ENCODE measurements at regions not wholly inside any gene's neighbourhood (a gene's known extent, or its start where the extent isn't known, plus 50 kb on each side); places are given as distances from the start of the nearest gene placed in this dataset.

- TF ChIP-seq POLR2A (IDR thresholded peaks at IDR 0.05; ENCODE audit: low read length) (no peak), GATA1 (IDR thresholded peaks at IDR 0.05; ENCODE audit: low read depth, low read length) (no peak)
These were observed 549.5 kb upstream of the OLFM3 start for GRCh38 chr1:102546251-102546650.

All from erythroblast (primary cell).